ENCODE measurements at regions not wholly inside any gene's neighbourhood (a gene's known extent, or its start where the extent isn't known, plus 50 kb on each side); places are given as distances from the start of the nearest gene placed in this dataset.
"Not testable (repeated sequence)": the region's sequence is repeated elsewhere in the genome, so short reads cannot be mapped to it uniquely, and the experiment has no call there.

DNA sequence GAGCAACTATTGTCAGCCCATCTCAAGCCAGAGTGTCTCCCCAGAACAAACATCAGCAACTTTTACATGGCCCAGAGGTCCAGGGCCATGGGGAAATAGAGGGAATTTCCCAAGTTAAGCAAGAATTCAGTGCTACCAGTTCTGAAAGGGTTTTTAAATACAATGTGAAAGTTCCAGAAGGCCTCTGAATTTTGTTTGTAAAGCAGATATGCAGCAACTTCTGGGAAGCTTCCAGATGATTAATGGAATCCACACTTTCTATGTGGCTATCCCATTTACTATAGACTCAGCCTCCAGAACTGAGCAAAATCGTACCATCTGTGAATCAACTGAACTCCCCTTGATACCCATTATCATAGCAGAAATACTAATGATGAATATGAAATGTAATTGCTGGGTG, 93.8 kb downstream of the FEM1C start:
- Histone ChIP-seq H3K4ac (ENCODE audit: low read depth, low read length) (no peak overlapping the region), H3K4me1 (ENCODE audit: insufficient read depth, low read length) (no peaks in the 10 kb centered on the region), H3K9me3 (ENCODE audit: control insufficient read depth, low read depth, low read length) (no peaks in the 10 kb centered on the region), H3K23ac (ENCODE audit: insufficient read length, low read depth, low read length) (no peak overlapping the region), H3K56ac (ENCODE audit: insufficient read length, low read depth, low read length) (no peak overlapping the region), H2BK120ac (ENCODE audit: low read depth, low read length, poor library complexity, severe bottlenecking) (no peak overlapping the region), H2AK5ac (ENCODE audit: insufficient read length, low read length) (no peak overlapping the region), H4K8ac (replicated peaks; ENCODE audit: insufficient read length, low read depth, low read length) (no peak overlapping the region), H3K27ac (ENCODE audit: insufficient read length, low read depth, low read length) (no peak overlapping the region), H2BK15ac (ENCODE audit: low read depth, low read length) (no peak overlapping the region), H3K9ac (ENCODE audit: extremely low read depth, insufficient read length, low read length) (no peak overlapping the region), H4K91ac (ENCODE audit: insufficient read length, low read depth, low read length) (no peak overlapping the region), H3K18ac (ENCODE audit: insufficient read length, low read depth, low read length) (no peak overlapping the region), H3K79me1 (ENCODE audit: insufficient read depth, low read depth, low read length, poor library complexity, severe bottlenecking) (no peaks in the 10 kb centered on the region), H2AFZ (ENCODE audit: low read length) (no peak overlapping the region), H4K20me1 (ENCODE audit: control insufficient read depth, insufficient read depth, insufficient read length) (no peaks in the 10 kb centered on the region), H2BK20ac (ENCODE audit: low read depth, low read length, poor library complexity, severe bottlenecking) (no peak overlapping the region), H3K23me2 (ENCODE audit: insufficient read length, low read depth, low read length, poor library complexity, severe bottlenecking) (no peaks in the 10 kb centered on the region), H2BK12ac (ENCODE audit: insufficient read length, low read depth, low read length) (no peak overlapping the region), H3T11ph (ENCODE audit: low read length) (no peak overlapping the region), H3K79me2 (ENCODE audit: insufficient read depth, low read length) (no peaks in the 10 kb centered on the region), H4K5ac (ENCODE audit: insufficient read length, low read depth, low read length) (no peak overlapping the region), H3K27me3 (ENCODE audit: insufficient read depth, low read length) (no peaks in the 10 kb centered on the region), H3K4me2 (ENCODE audit: insufficient read depth, insufficient read length, low read length) (no peak overlapping the region), H2BK5ac (ENCODE audit: insufficient read length, low read length) (no peak overlapping the region), H3K14ac (ENCODE audit: insufficient read depth, low read length) (no peak overlapping the region)
- DNase-seq, result no peak
- H3K36me3 Mint-ChIP-seq (ENCODE audit: insufficient read depth in 1 of 3, low read depth in 3 of 3), result peaks cover 0 to 1% (median 0%) of the 10 kb centered on the region in 3 experiments; a peak in 1 of 7 replicates
- H3K27ac Mint-ChIP-seq, result peak overlapping the region in 1 of 3 experiments; percentile 16; a peak in 1 of 7 replicates
- TF ChIP-seq, protein P1, sequence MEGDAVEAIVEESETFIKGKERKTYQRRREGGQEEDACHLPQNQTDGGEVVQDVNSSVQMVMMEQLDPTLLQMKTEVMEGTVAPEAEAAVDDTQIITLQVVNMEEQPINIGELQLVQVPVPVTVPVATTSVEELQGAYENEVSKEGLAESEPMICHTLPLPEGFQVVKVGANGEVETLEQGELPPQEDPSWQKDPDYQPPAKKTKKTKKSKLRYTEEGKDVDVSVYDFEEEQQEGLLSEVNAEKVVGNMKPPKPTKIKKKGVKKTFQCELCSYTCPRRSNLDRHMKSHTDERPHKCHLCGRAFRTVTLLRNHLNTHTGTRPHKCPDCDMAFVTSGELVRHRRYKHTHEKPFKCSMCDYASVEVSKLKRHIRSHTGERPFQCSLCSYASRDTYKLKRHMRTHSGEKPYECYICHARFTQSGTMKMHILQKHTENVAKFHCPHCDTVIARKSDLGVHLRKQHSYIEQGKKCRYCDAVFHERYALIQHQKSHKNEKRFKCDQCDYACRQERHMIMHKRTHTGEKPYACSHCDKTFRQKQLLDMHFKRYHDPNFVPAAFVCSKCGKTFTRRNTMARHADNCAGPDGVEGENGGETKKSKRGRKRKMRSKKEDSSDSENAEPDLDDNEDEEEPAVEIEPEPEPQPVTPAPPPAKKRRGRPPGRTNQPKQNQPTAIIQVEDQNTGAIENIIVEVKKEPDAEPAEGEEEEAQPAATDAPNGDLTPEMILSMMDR (conservative IDR thresholded peaks at IDR 0.05), result no peak
- no CpG with 5 or more reads among the region's 1 CpG for WGBS (ENCODE audit: extremely low coverage, insufficient read length, low lambda C conversion rate)
- peaks cover 2 to 4% of the 10 kb centered on the region in 2 experiments; a peak in 2 of 5 replicates for H3K9me3 Mint-ChIP-seq
- peaks cover 3 to 5% of the 10 kb centered on the region in 2 experiments; a peak in 3 of 4 replicates for H3K4me1 Mint-ChIP-seq
- no peaks in the 10 kb centered on the region; the same call in 1 of the 2 replicates for H3K27me3 Mint-ChIP-seq (ENCODE audit: low read depth)
- no peak overlapping the region for H3K4me3 Mint-ChIP-seq

GRCh38 chr5:115448630-115449029, 95.9 kb downstream of the FEM1C start:
- not testable (repeated sequence) for H3K14ac ChIP-seq (ENCODE audit: insufficient read depth, low read length); H3K9me3 ChIP-seq (ENCODE audit: control insufficient read depth, low read depth, low read length); H2BK15ac ChIP-seq (ENCODE audit: low read depth, low read length); H2BK20ac ChIP-seq (ENCODE audit: low read depth, low read length, poor library complexity, severe bottlenecking); H4K5ac ChIP-seq (ENCODE audit: insufficient read length, low read depth, low read length); H3K36me3 Mint-ChIP-seq (ENCODE audit: insufficient read depth in 1 of 3, low read depth in 3 of 3); H3K18ac ChIP-seq (ENCODE audit: insufficient read length, low read depth, low read length); H3K4me1 Mint-ChIP-seq; H2AK5ac ChIP-seq (ENCODE audit: insufficient read length, low read length); H3K79me1 ChIP-seq (ENCODE audit: insufficient read depth, low read depth, low read length, poor library complexity, severe bottlenecking); H3K56ac ChIP-seq (ENCODE audit: insufficient read length, low read depth, low read length); H3K4me2 ChIP-seq (ENCODE audit: insufficient read depth, insufficient read length, low read length); H3K9ac ChIP-seq (ENCODE audit: extremely low read depth, insufficient read length, low read length); H3K27me3 Mint-ChIP-seq (ENCODE audit: low read depth); H4K20me1 ChIP-seq (ENCODE audit: control insufficient read depth, insufficient read depth, insufficient read length); H2BK5ac ChIP-seq (ENCODE audit: insufficient read length, low read length); H3K27me3 ChIP-seq (ENCODE audit: insufficient read depth, low read length); H3K4me3 Mint-ChIP-seq; H2BK12ac ChIP-seq (ENCODE audit: insufficient read length, low read depth, low read length); H4K91ac ChIP-seq (ENCODE audit: insufficient read length, low read depth, low read length); H3K27ac Mint-ChIP-seq; H3K27ac ChIP-seq (ENCODE audit: insufficient read length, low read depth, low read length); H3K23me2 ChIP-seq (ENCODE audit: insufficient read length, low read depth, low read length, poor library complexity, severe bottlenecking); H3T11ph ChIP-seq (ENCODE audit: low read length); H3K4me1 ChIP-seq (ENCODE audit: insufficient read depth, low read length); H3K4ac ChIP-seq (ENCODE audit: low read depth, low read length); H2BK120ac ChIP-seq (ENCODE audit: low read depth, low read length, poor library complexity, severe bottlenecking); H4K8ac ChIP-seq (replicated peaks; ENCODE audit: insufficient read length, low read depth, low read length); H3K23ac ChIP-seq (ENCODE audit: insufficient read length, low read depth, low read length); DNase-seq; H3K79me2 ChIP-seq (ENCODE audit: insufficient read depth, low read length); H2AFZ ChIP-seq (ENCODE audit: low read length); H3K9me3 Mint-ChIP-seq
- WGBS (ENCODE audit: extremely low coverage, insufficient read length, low lambda C conversion rate), result no CpG with 5 or more reads among the region's 7 CpGs
